ENCODE measurements at regions not wholly inside any gene's neighbourhood (a gene's known extent, or its start where the extent isn't known, plus 50 kb on each side); places are given as distances from the start of the nearest gene placed in this dataset.

GRCh38 chr6:78379982-78380381 is 487.4 kb upstream of the IRAK1BP1 start:
- TF ChIP-seq CTCF (IDR thresholded peaks at IDR 0.05) (no peak), POLR2AphosphoS5 (IDR thresholded peaks at IDR 0.05) (no peak), POLR2A (IDR thresholded peaks at IDR 0.05) (no peak)

Measured in transverse colon (tissue), 4 donors.